Testis (tissue), 2 donors: ENCODE measurements at regions not wholly inside any gene's neighbourhood (a gene's known extent, or its start where the extent isn't known, plus 50 kb on each side); places are given as distances from the start of the nearest gene placed in this dataset.

Source experiments
- CTCF ChIP-seq, 3 experiments: fragments of 450-650 bp in 2 of 3; fragments of 200-600 bp in 1 of 3; sonication (generic) in 1 of 3; IDR thresholded peaks; one replicate each; pipeline ENCODE4 v1.5.1; 2016 to 2019; ENCODE audit warnings: antibody characterized with exemption in 3 of 3, mild to moderate bottlenecking in 2 of 3, moderate library complexity in 1 of 3
- POLR2A ChIP-seq: fragments of 450-650 bp; IDR thresholded peaks from one replicate; pipeline ENCODE4 v1.6.1; 2017; ENCODE audit warnings: antibody characterized with exemption, mild to moderate bottlenecking, moderate library complexity

GRCh38 chr3:117709108-117709507 lies 999.5 kb downstream of the TUSC7 start:
- TF ChIP-seq CTCF (IDR thresholded peaks at IDR 0.05) (no peak), POLR2A (no peak)
